Epithelial cell of esophagus (primary cell): ENCODE measurements at regions not wholly inside any gene's neighbourhood (a gene's known extent, or its start where the extent isn't known, plus 50 kb on each side); places are given as distances from the start of the nearest gene placed in this dataset.
A peak's percentile ranks its signal among the peaks of the same experiment; 100 is the strongest.

Experiments used
- DNase-seq: peaks from one replicate; pipeline ENCODE4 v3.0.0; 2010; ENCODE audit warnings: low read depth
- H3K4me3 ChIP-seq: 2 replicates; pipeline ENCODE4 v1.5.1; 2011; ENCODE audit warnings: mild to moderate bottlenecking, low read length, control low read depth
- CTCF ChIP-seq: IDR thresholded peaks from 2 replicates; pipeline ENCODE4 v1.5.1; 2011; ENCODE audit warnings: low read depth, mild to moderate bottlenecking, low read length, control low read depth, inconsistent platforms; ENCODE audit not compliant: insufficient read depth; ENCODE audit errors: missing control alignments

- DNase-seq, result no peak
- TF ChIP-seq CTCF, result no peak
- H3K4me3 ChIP-seq, result no peak overlapping the region
These were observed 883.7 kb downstream of the TSN start for GRCh38 chr2:122639176-122639575.

GRCh38 chr2:122639711-122640110 lies 884.3 kb downstream of the TSN start:
- no peak overlapping the region for H3K4me3 ChIP-seq
- peak; percentile 77 for DNase-seq
- no peak for TF ChIP-seq CTCF

DNA sequence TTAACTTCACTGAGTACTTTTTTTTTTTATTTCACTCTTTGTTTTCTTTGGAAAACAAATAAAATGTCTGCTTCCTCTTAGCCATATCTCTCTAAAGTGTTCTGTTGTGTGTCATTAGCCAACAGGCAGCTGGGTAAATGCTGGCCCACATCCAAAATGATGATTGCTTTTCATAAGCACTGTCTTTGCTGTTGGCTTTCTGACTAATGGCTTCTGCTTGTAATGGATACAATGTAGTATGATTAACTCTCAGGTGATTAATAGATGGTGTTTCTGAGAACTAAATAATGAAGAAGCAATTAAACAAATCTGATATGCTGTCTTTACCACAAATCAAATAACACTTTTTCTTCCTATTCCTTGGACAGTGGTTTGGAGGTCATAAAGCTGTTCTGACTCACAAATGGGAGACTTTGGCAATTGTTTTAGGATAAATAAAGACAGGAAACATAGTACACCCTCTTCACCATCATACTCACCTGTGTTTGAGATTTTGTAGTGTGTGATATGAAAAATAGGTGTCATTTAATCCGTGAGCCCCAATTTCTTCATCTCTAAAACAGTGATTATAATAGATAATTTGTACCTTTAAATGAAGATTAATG lies 888.4 kb downstream of the TSN start:
- DNase-seq, result peak; percentile 98
- no peak for TF ChIP-seq CTCF

GRCh38 chr2:122651236-122651635 lies 895.8 kb downstream of the TSN start:
- no peak for TF ChIP-seq CTCF
- DNase-seq, result no peak
- H3K4me3 ChIP-seq, result no peak overlapping the region

More for the DNA sequence above, 888.4 kb downstream of the TSN start:
- H3K4me3 ChIP-seq, result no peak overlapping the region

DNA sequence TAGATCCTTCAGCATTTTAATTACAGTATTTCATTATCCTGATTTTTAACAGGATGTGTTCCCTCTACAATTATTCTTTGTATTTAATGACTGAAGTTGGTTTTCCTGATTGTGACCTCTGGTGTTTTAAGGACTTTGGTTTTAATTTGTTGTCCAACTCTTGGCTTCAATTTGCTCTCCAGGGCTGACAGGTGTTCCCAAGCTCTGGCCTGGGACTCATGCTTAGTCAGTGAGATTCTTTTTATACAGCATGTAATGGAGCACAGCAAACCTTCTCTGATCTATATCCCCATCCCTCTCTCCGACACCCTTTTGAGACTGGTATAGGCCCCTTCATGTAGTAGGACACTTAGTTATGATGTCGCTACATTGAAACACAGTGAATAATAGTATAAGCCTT lies 896.3 kb downstream of the TSN start:
- DNase-seq, result no peak
- no peak for TF ChIP-seq CTCF
- no peak overlapping the region for H3K4me3 ChIP-seq

- no peak overlapping the region for H3K4me3 ChIP-seq
- no peak for DNase-seq
- no peak for TF ChIP-seq CTCF
These were observed 897.2 kb downstream of the TSN start for GRCh38 chr2:122652670-122653069.

DNA sequence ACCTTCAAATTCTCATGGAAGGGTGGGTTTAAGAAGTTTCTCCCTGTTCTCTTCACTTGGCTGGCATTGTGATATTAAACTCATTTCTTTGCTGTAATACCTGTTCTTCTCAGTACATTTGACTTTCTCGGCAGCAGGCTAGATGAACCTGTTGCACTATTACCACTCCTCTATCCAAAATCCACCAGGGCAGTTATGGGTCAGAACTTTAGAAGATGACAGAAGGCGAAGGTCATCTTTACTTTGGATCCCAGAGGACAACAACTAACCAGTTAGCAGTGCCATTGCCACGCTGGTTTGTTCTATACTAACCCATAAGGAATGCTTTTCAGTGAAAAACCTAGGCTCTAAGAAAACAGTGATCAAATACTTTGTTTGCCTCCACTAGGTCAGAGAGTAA lies 901.0 kb downstream of the TSN start:
- no peak overlapping the region for H3K4me3 ChIP-seq
- no peak for TF ChIP-seq CTCF
- DNase-seq, result no peak
